Endothelial cell of umbilical vein (primary cell): ENCODE measurements at regions not wholly inside any gene's neighbourhood (a gene's known extent, or its start where the extent isn't known, plus 50 kb on each side); places are given as distances from the start of the nearest gene placed in this dataset.

ENCODE experiments used
- BruUV-seq: library from RNA; stranded (reverse); fragments of 400-500 nt; replicated peaks from 2 replicates; lab custom pipeline; 2021; lab: Mats Ljungman, UMichigan
- CTCF ChIA-PET: fragments of 300-600, 350-600 bp; sonication (Branson Sonifier 250); formaldehyde crosslinking; loops from one replicate; lab custom pipeline; 2021; ENCODE audit warnings: antibody characterized with exemption, inconsistent platforms; lab: Charles Lee
- POLR2A ChIA-PET: fragments of 300-600, 350-600 bp; sonication (Branson Sonifier 250); formaldehyde crosslinking; loops from one replicate; lab custom pipeline; 2021; ENCODE audit warnings: antibody characterized with exemption, inconsistent platforms; lab: Charles Lee
- DNase-seq: peaks from one replicate; pipeline ENCODE4 v3.0.0-alpha.2; 2011; ENCODE audit warnings: low read depth, low spot score
- FAIRE-seq: peaks from 2 replicates; lab custom pipeline; 2011; peaks lifted over from hg19 to GRCh38; lab: Jason Lieb, UNC
- H2AFZ ChIP-seq: 2 replicates; pipeline ENCODE4 v1.6.0; 2012; ENCODE audit warnings: low read depth, low read length, control low read depth, inconsistent platforms
- H3K27ac ChIP-seq: 2 replicates; pipeline ENCODE4 v1.5.1; 2011; ENCODE audit warnings: low read depth, mild to moderate bottlenecking, control low read depth, low read length, moderate library complexity; ENCODE audit not compliant: insufficient read depth
- H3K27me3 ChIP-seq, 2 experiments: 2 replicates each; pipeline versions ENCODE4 v1.6.0 to v1.6.1; 2011; ENCODE audit warnings: low read length in 2 of 2, mixed read lengths in 1 of 2; ENCODE audit not compliant: control insufficient read depth in 2 of 2, insufficient read depth in 2 of 2
- H3K36me3 ChIP-seq, 2 experiments: 2 replicates in 1 of 2; 3 replicates in 1 of 2; pipeline ENCODE4 v1.5.1; 2011; ENCODE audit warnings: low read length in 2 of 2, mild to moderate bottlenecking in 1 of 2, moderate library complexity in 1 of 2; ENCODE audit not compliant: control insufficient read depth in 2 of 2, insufficient read depth in 2 of 2; ENCODE audit errors: extremely low read depth in 1 of 2
- H3K4me1 ChIP-seq: 3 replicates; pipeline ENCODE4 v1.5.1; 2011; ENCODE audit warnings: mild to moderate bottlenecking, low read length; ENCODE audit not compliant: control insufficient read depth, insufficient read depth; ENCODE audit errors: extremely low read depth
- H3K4me2 ChIP-seq: 2 replicates; pipeline ENCODE4 v1.6.1; 2011; ENCODE audit warnings: low read length, control low read depth, mixed read lengths; ENCODE audit not compliant: insufficient read depth
- H3K4me3 ChIP-seq, 3 experiments: fragments of 200-600 bp in 1 of 3; sonication (generic), shearing (Covaris generic) in 1 of 3; replicated peaks in 1 of 3; 2 replicates each; pipeline ENCODE4 v1.5.1; 2011 to 2016; ENCODE audit warnings: control low read depth in 3 of 3, low read length in 3 of 3, mild to moderate bottlenecking in 2 of 3, inconsistent platforms in 1 of 3, low read depth in 1 of 3, moderate library complexity in 1 of 3; ENCODE audit not compliant: insufficient read depth in 1 of 3
- H3K79me2 ChIP-seq: 2 replicates; pipeline ENCODE4 v1.6.0; 2012; ENCODE audit warnings: low read length, inconsistent platforms; ENCODE audit not compliant: control insufficient read depth, insufficient read depth
- H3K9ac ChIP-seq: replicated peaks from 2 replicates; pipeline ENCODE3; 2011; ENCODE audit warnings: low read length, control low read depth; ENCODE audit not compliant: insufficient read depth; ENCODE audit errors: extremely low read depth
- H3K9me1 ChIP-seq: replicated peaks from 3 replicates; pipeline ENCODE4 v1.6.0; 2011; ENCODE audit warnings: mild to moderate bottlenecking, low read length; ENCODE audit not compliant: control insufficient read depth, insufficient read depth; ENCODE audit errors: extremely low read depth
- H3K9me3 ChIP-seq: replicated peaks from 2 replicates; pipeline ENCODE4 v1.5.1; 2012; ENCODE audit warnings: low read length, inconsistent platforms; ENCODE audit not compliant: control insufficient read depth, insufficient read depth
- H4K20me1 ChIP-seq: replicated peaks from 2 replicates; pipeline ENCODE3; 2011; ENCODE audit warnings: mild to moderate bottlenecking, low read length; ENCODE audit not compliant: control insufficient read depth, insufficient read depth; ENCODE audit errors: extremely low read depth
- EZH2 ChIP-seq: IDR thresholded peaks from 2 replicates; pipeline ENCODE4 v1.6.1; 2012; ENCODE audit warnings: borderline replicate concordance, low read depth, mild to moderate bottlenecking, moderate library complexity, low read length, inconsistent platforms; ENCODE audit not compliant: severe bottlenecking
- FOS ChIP-seq: IDR thresholded peaks from 2 replicates; pipeline ENCODE4 v1.6.1; 2011; ENCODE audit warnings: mild to moderate bottlenecking, low read length, moderate library complexity, borderline replicate concordance; ENCODE audit not compliant: insufficient read depth
- GATA2 ChIP-seq: IDR thresholded peaks from 2 replicates; pipeline ENCODE4 v1.7.0; 2011; ENCODE audit warnings: low read depth, mild to moderate bottlenecking, moderate library complexity, mixed read lengths, low read length; ENCODE audit not compliant: insufficient read length, insufficient read depth
- JUN ChIP-seq: IDR thresholded peaks from 2 replicates; pipeline ENCODE4 v1.6.1; 2011; ENCODE audit warnings: borderline replicate concordance, low read depth; ENCODE audit not compliant: insufficient read length, insufficient read depth
- MYC ChIP-seq: IDR thresholded peaks from one replicate; pipeline ENCODE4 v1.6.1; 2011; ENCODE audit warnings: mild to moderate bottlenecking, low read depth, low read length
- POLR2A ChIP-seq: IDR thresholded peaks from 2 replicates; pipeline ENCODE4 v1.6.1; 2012; ENCODE audit warnings: low read depth, mild to moderate bottlenecking, control low read depth, low read length
- POLR2AphosphoS5 ChIP-seq: IDR thresholded peaks from 2 replicates; pipeline ENCODE4 v1.6.1; 2012; ENCODE audit warnings: low read depth, mild to moderate bottlenecking, control low read depth, low read length, moderate library complexity; ENCODE audit not compliant: insufficient read depth
- dilution Hi-C: fragments of 300-500 bp; cut with MboI; formaldehyde crosslinking; loops from one replicate; pipeline ENCODE4 v1.15.0; 2019; ENCODE audit warnings: low sequenced_read_pairs; ENCODE audit not compliant: extremely low pct_ligation_motif_present
- intact Hi-C: fragments of 100-400 bp; cut with micrococcal nuclease; formaldehyde crosslinking; loops from one replicate; pipeline ENCODE4 v1.10.0; 2022
- TF ChIP-seq, protein P1 (sequence below): IDR thresholded peaks from 2 replicates; pipeline ENCODE4 v1.6.1; 2011; ENCODE audit not compliant: insufficient read depth, insufficient read length
- TF ChIP-seq, protein P2 (sequence below), 2 donors: IDR thresholded peaks; 1 replicate in 1 of 2; 2 replicates in 1 of 2; pipeline ENCODE4 v1.5.1; 2011; ENCODE audit warnings: low read length in 2 of 2, mild to moderate bottlenecking in 2 of 2, moderate library complexity in 2 of 2, control low read depth in 1 of 2, inconsistent platforms in 1 of 2, low read depth in 1 of 2; ENCODE audit not compliant: insufficient read depth in 1 of 2; ENCODE audit errors: extremely low read depth in 1 of 2

DNA sequence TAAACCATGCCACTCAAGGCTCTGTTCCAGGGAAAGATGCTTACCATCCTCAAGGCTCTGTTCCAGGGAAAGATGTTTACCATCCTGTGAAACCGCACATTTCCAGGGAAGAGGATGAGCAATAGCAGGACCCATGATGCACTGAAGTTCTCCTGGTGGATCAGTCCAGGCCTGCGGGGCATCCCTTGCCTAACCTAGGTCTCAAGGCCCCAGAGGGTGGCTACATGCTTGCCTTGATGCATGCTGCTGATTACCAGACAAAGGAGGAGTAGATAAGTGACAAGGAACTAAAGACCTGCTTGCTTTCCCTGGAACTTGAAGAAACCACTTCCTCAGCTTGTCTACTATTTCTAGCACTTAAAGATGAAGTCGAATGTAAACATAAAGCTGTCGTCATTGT lies 111.0 kb upstream of the LINC00305 start:
- Histone ChIP-seq H3K27me3 (no peaks in the 10 kb centered on the region), H3K4me2 (no peak overlapping the region), H3K9ac (no peak overlapping the region), H4K20me1 (no peaks in the 10 kb centered on the region), H3K36me3 (no peaks in the 10 kb centered on the region), H3K4me1 (no peaks in the 10 kb centered on the region), H3K9me1 (no peaks in the 10 kb centered on the region), H3K27ac (no peak overlapping the region), H2AFZ (no peak overlapping the region), H3K9me3 (no peaks in the 10 kb centered on the region), H3K79me2 (no peaks in the 10 kb centered on the region), H3K4me3 (no peak overlapping the region)
- ChIA-PET POLR2A (no interaction called here), CTCF (no interaction called here)
- FAIRE-seq (no peak), DNase-seq (no peak)
- BruUV-seq = no TSS peak
- TF ChIP-seq GATA2 (no peak), EZH2 (no peak), MYC (no peak), POLR2AphosphoS5 (no peak), POLR2A (no peak), FOS (no peak), JUN (no peak)
- TF ChIP-seq, protein P1, sequence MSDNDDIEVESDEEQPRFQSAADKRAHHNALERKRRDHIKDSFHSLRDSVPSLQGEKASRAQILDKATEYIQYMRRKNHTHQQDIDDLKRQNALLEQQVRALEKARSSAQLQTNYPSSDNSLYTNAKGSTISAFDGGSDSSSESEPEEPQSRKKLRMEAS = no peak
- TF ChIP-seq, protein P2, sequence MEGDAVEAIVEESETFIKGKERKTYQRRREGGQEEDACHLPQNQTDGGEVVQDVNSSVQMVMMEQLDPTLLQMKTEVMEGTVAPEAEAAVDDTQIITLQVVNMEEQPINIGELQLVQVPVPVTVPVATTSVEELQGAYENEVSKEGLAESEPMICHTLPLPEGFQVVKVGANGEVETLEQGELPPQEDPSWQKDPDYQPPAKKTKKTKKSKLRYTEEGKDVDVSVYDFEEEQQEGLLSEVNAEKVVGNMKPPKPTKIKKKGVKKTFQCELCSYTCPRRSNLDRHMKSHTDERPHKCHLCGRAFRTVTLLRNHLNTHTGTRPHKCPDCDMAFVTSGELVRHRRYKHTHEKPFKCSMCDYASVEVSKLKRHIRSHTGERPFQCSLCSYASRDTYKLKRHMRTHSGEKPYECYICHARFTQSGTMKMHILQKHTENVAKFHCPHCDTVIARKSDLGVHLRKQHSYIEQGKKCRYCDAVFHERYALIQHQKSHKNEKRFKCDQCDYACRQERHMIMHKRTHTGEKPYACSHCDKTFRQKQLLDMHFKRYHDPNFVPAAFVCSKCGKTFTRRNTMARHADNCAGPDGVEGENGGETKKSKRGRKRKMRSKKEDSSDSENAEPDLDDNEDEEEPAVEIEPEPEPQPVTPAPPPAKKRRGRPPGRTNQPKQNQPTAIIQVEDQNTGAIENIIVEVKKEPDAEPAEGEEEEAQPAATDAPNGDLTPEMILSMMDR (IDR thresholded peaks at IDR 0.05; ENCODE audit: extremely low read depth in 1 of 2, insufficient read depth in 1 of 2, low read depth in 1 of 2, low read length in 2 of 2) = no peak
- dilution Hi-C loops (no loop called here), intact Hi-C loops (no loop called here)
